ENCODE measurements at regions not wholly inside any gene's neighbourhood (a gene's known extent, or its start where the extent isn't known, plus 50 kb on each side); places are given as distances from the start of the nearest gene placed in this dataset.

DNA sequence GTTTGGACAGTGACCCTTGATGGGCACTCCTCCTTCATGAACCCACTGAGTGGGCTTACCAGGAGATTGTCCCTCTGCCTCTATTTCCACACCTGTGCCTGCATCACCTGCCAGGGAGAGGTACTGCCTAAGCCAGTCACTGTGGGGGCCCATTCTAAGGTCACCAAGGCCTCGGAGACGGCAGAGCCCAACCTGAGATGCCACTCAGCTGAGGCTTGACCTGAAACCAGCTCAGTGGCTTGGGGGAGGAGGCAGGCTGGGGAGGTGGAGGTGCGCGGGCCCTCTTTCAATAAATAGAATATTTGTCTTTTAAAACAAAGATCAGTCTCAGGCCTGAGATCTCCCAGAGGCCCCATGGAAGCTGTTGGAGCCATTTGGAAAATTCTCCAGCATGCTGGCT lies 84.5 kb downstream of the DHCR7 start (continued):
- TF ChIP-seq SIN3A (IDR thresholded peaks at IDR 0.05; ENCODE audit: borderline replicate concordance, low read depth, low read length), result no peak
- TF ChIP-seq YY1 (IDR thresholded peaks at IDR 0.05; ENCODE audit: low read depth), result no peak
- no peak for TF ChIP-seq EP300 (IDR thresholded peaks at IDR 0.05; ENCODE audit: borderline replicate concordance in 1 of 2, low read depth in 1 of 2, low read length in 1 of 2)

DNA sequence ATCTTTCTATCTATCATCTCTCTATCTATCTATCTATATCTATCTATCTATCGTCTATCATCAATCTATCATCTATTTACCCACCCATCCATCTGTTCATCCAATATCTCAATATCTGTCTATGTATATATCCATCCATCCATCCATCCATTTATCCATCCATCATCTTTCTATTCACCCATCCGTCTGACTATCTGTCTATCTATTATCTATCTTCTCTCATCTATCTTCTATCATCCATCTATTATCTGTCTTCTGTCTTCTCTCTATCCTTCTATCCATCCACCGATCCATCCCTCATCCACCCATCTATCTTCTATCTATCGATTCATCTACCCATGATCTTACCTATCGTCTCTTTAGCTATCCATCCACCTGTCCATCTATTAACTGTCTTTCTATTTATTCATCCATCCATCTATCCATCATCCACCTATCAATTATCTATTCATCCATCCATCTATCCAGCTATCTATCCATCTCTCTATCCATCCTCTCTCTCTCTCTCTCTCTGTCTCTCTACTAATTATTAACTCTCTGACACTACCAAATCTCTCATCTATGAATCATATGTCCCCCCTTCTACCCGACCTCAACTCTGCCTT lies 89.1 kb downstream of the DHCR7 start:
- TF ChIP-seq POLR2AphosphoS5 (IDR thresholded peaks at IDR 0.05; ENCODE audit: low read depth, low read length), result no peak
- TF ChIP-seq FOSL2 (IDR thresholded peaks at IDR 0.05; ENCODE audit: borderline replicate concordance, low read depth), result no peak
- TF ChIP-seq GATA2 (CRISPR knock-in tag; IDR thresholded peaks at IDR 0.05), result no peak
- TF ChIP-seq CHD2 (IDR thresholded peaks at IDR 0.05; ENCODE audit: low read length, partially characterized antibody), result no peak
- TF ChIP-seq SMC3 (IDR thresholded peaks at IDR 0.05; ENCODE audit: low read depth, low read length), result no peak
- TF ChIP-seq GABPA (IDR thresholded peaks at IDR 0.05; ENCODE audit: low read depth), result no peak
- no peak for TF ChIP-seq TAF1 (IDR thresholded peaks at IDR 0.05; ENCODE audit: borderline replicate concordance, low read depth, low read length)
- TF ChIP-seq, protein P1, sequence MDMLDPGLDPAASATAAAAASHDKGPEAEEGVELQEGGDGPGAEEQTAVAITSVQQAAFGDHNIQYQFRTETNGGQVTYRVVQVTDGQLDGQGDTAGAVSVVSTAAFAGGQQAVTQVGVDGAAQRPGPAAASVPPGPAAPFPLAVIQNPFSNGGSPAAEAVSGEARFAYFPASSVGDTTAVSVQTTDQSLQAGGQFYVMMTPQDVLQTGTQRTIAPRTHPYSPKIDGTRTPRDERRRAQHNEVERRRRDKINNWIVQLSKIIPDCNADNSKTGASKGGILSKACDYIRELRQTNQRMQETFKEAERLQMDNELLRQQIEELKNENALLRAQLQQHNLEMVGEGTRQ (IDR thresholded peaks at IDR 0.05; ENCODE audit: borderline replicate concordance, low read depth, low read length), result no peak
- no peak for TF ChIP-seq SIN3A (IDR thresholded peaks at IDR 0.05; ENCODE audit: borderline replicate concordance, low read depth, low read length)
- no peak for TF ChIP-seq TCF12 (IDR thresholded peaks at IDR 0.05)
- TF ChIP-seq, protein P2, sequence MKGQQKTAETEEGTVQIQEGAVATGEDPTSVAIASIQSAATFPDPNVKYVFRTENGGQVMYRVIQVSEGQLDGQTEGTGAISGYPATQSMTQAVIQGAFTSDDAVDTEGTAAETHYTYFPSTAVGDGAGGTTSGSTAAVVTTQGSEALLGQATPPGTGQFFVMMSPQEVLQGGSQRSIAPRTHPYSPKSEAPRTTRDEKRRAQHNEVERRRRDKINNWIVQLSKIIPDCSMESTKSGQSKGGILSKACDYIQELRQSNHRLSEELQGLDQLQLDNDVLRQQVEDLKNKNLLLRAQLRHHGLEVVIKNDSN (IDR thresholded peaks at IDR 0.05; ENCODE audit: borderline replicate concordance, low read depth), result no peak
- CTCF ChIA-PET, result interaction anchor here (1.2 to 1.7 kb wide), 2 partner anchors 13 to 18 kb away, joined by 3 to 4 read pairs; no protein-coding TSS in a partner anchor

GRCh38 chr11:71358122-71358728 lies 90.0 kb downstream of the DHCR7 start:
- Histone ChIP-seq H3K36me3 (replicated peaks in 1 of 2; ENCODE audit: control insufficient read depth in 1 of 2, insufficient read depth in 2 of 2, low read length in 1 of 2) (no peaks in the 10 kb centered on the region), H3K79me2 (ENCODE audit: insufficient read depth) (no peaks in the 10 kb centered on the region), H3K4me1 (ENCODE audit: control insufficient read depth in 1 of 2, insufficient read depth in 2 of 2, low read depth in 1 of 2, low read length in 1 of 2) (no peaks in the 10 kb centered on the region), H3K9ac (no peak overlapping the region), H3F3A (replicated peaks; ENCODE audit: insufficient read depth) (no peaks in the 10 kb centered on the region), H3K9me2 (no peaks in the 10 kb centered on the region), H3K27me3 (ENCODE audit: insufficient read depth) (no peaks in the 10 kb centered on the region), H3K4me2 (no peak overlapping the region), H3K4me3 (ENCODE audit: low read depth in 2 of 2, low read length in 1 of 2) (no peak overlapping the region), H2AFZ (ENCODE audit: low read depth) (no peak overlapping the region), H3K27ac (ENCODE audit: low read depth in 2 of 2, low read length in 1 of 2) (no peak overlapping the region), H3K9me3 (no peaks in the 10 kb centered on the region), H4K20me1 (ENCODE audit: insufficient read depth) (no peaks in the 10 kb centered on the region)
- POLR2A ChIA-PET, result interaction anchor here (0.6 kb wide), 1 partner anchor 20 kb away, joined by 3 read pairs; no protein-coding TSS in a partner anchor
- no peak for TF ChIP-seq RCOR1 (IDR thresholded peaks at IDR 0.05; ENCODE audit: low read length)
- TF ChIP-seq EZH2phosphoT487 (IDR thresholded peaks at IDR 0.05; ENCODE audit: borderline replicate concordance, low read depth), result no peak
- CTCF ChIA-PET, result interaction anchor here (1.7 kb wide), 1 partner anchor 19 kb away, joined by 4 read pairs; no protein-coding TSS in a partner anchor
- WGBS (ENCODE audit: low lambda C conversion rate), result 22% methylated on average over 7 of the region's 10 CpGs
- no peak for DNase-seq

More for the DNA sequence above, 89.1 kb downstream of the DHCR7 start:
- Histone ChIP-seq H3F3A (replicated peaks; ENCODE audit: insufficient read depth) (no peaks in the 10 kb centered on the region), H3K27me3 (ENCODE audit: insufficient read depth) (no peaks in the 10 kb centered on the region), H3K9me2 (no peaks in the 10 kb centered on the region), H3K9ac (no peak overlapping the region), H3K4me3 (ENCODE audit: low read depth in 2 of 2, low read length in 1 of 2) (no peak overlapping the region), H4K20me1 (ENCODE audit: insufficient read depth) (no peaks in the 10 kb centered on the region), H3K9me3 (no peaks in the 10 kb centered on the region), H3K36me3 (replicated peaks in 1 of 2; ENCODE audit: control insufficient read depth in 1 of 2, insufficient read depth in 2 of 2, low read length in 1 of 2) (no peaks in the 10 kb centered on the region), H3K4me1 (ENCODE audit: control insufficient read depth in 1 of 2, insufficient read depth in 2 of 2, low read depth in 1 of 2, low read length in 1 of 2) (no peaks in the 10 kb centered on the region), H3K27ac (ENCODE audit: low read depth in 2 of 2, low read length in 1 of 2) (no peak overlapping the region), H2AFZ (ENCODE audit: low read depth) (no peak overlapping the region), H3K4me2 (no peak overlapping the region), H3K79me2 (ENCODE audit: insufficient read depth) (no peaks in the 10 kb centered on the region)
- no peak for DNase-seq
- WGBS (ENCODE audit: low lambda C conversion rate), result 12% methylated on average over 6 of the region's 6 CpGs
- POLR2A ChIA-PET, result no interaction called here

All from SK-N-SH (cell line).